ENCODE measurements at regions not wholly inside any gene's neighbourhood (a gene's known extent, or its start where the extent isn't known, plus 50 kb on each side); places are given as distances from the start of the nearest gene placed in this dataset.
"Not testable (repeated sequence)": the region's sequence is repeated elsewhere in the genome, so short reads cannot be mapped to it uniquely, and the experiment has no call there.

DNA sequence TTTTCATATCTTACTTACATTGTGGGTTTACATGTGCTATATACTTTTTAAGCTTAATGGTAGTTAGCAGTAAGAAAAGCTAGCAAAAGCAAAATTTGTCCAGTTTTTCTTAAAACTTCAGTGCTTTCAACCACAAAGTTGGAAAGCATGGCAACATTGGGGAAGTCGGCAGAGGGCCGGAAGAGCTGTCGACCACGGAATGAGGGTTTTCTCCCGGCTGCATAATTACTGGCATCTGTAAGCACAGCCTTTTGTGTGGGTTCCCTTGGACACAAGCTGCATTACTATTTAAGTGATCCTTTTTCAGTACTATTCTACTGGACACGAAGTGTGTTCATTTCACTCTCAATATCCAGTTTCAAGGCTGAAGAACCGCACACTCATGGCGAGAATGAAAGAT, 560.4 kb downstream of the ANKRD50 start:
- no peaks in the 10 kb centered on the region; the same call in 1 of the 2 replicates for H3K9me3 ChIP-seq

DNA sequence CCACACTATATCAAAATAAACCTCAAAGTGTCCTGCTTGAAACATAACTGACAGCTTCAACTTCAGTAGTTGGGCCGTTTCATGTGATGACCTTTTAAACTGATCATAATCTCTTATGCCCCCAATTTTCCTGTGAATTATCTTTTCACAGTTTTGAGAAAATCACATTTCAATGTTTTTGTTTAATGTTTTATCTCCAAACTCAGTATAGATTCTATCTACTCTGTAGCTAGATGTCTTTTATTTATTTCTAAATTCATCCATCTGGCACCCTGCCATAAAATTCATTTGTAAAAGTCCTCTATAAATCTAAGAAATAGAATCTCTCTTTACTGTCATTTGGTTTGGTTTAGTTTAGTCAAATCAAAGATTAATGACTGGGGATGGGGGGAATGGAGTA, 557.3 kb downstream of the ANKRD50 start:
- Histone ChIP-seq H3K9me3 (no peaks in the 10 kb centered on the region; the same call in 1 of the 2 replicates), H3K36me3 (no peaks in the 10 kb centered on the region), H3K4me3 (no peak overlapping the region), H3K27me3 (no peaks in the 10 kb centered on the region)
- DNase-seq = no peak

More for the DNA sequence above, 560.4 kb downstream of the ANKRD50 start:
- no peak for DNase-seq
- no peaks in the 10 kb centered on the region for H3K36me3 ChIP-seq
- H3K4me3 ChIP-seq = no peak overlapping the region
- H3K27me3 ChIP-seq = no peaks in the 10 kb centered on the region

DNA sequence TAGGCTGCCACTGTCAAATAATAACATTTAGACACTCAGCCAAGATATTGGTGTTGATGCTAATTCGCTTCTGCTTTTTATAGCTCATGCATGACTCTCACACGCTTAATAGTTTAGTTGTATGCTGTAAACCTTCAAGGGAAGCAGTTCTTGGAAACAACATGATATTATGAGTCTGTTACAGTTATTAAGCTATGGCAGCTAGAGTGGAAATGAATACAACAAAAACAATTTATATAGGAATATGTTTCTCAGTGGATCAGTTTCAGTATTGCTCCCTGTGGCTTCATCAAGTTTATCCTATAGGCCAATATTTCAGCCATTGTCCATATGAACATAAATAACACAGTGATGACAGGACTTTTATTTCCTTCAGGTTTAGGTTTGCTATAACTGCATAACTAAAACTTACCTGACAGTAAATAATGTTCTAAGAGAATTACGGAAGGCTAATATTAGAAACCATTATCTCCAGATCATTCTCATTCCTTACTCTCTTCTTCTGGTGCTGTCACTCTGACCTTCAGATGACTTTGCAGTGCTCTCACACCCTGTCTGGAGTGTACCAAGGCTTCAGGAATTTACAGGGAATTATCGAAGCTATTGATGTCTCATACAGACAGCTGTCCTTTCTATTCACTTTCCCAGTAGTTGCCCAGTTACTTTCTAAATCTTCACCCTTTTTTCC, 555.0 kb downstream of the ANKRD50 start:
- DNase-seq = no peak
- Histone ChIP-seq H3K27me3 (no peaks in the 10 kb centered on the region), H3K4me3 (no peak overlapping the region), H3K36me3 (no peaks in the 10 kb centered on the region), H3K9me3 (no peaks in the 10 kb centered on the region; the same call in 1 of the 2 replicates)

DNA sequence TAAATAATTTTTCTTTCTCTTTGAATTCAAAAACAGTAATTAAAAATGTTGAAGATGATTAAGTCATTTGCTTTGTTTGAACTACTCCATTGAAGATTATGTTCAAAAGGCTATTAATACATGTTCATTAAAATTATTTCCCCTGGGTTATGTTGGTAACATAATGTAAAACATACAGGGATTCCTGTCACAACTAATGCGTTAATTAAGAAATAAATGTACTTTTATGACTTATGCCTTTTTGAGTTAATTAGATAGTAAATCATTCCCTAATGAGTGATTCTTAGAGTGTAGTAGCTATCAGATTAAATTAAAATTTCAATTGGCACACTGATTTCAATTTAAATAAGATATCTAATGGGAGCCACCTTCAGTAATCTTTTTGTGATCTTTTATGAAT, 549.1 kb downstream of the ANKRD50 start:
- no peak overlapping the region for H3K4me3 ChIP-seq
- H3K27me3 ChIP-seq = no peaks in the 10 kb centered on the region
- no peak for DNase-seq
- peaks cover under 1% of the 10 kb centered on the region; the same call in 1 of the 2 replicates for H3K9me3 ChIP-seq
- no peaks in the 10 kb centered on the region for H3K36me3 ChIP-seq

DNA sequence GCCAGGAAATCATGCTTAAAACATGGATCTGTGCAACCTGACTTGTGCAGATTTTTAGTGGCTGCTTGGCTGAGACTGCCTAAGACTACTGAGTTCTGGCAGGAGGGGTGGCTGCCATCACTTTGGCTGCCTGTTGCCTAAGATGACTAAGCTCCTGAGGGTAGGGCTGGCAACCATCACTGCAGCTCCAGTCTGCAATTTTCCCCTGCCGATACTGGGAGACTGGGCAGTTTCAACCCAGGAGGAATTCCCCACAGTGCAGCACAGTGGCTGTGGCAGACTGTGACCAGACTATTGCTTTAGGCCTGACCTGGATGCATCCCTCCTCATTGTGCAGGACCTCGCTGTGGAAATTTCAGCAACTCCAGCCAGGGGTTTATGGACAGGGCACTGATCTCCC, 544.9 kb downstream of the ANKRD50 start:
- H3K4me3 ChIP-seq = no peak overlapping the region
- no peaks in the 10 kb centered on the region for H3K27me3 ChIP-seq
- peaks cover 15% of the 10 kb centered on the region for H3K9me3 ChIP-seq
- peak; percentile 87 for DNase-seq
- H3K36me3 ChIP-seq = no peaks in the 10 kb centered on the region

DNA sequence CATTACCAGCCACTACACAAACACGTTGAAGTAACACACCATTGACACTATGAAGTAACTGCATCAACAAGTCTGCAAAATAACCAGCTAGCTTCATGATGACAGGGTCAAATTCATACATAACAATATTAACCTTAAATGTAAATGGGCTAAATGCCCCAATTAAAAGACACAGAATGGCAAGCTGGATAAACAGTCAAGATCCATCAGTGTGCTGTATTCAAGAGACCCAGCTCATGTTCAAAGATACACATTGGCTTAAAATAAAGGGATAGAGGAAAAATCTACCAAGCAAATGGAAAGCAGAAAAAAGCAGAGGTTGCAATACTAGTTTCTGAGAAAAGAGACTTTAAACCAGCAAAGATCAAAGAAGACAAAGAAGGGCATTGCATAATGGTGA, 543.0 kb downstream of the ANKRD50 start:
- peaks cover 15% of the 10 kb centered on the region for H3K9me3 ChIP-seq
- DNase-seq, H3K4me3 ChIP-seq, H3K27me3 ChIP-seq, H3K36me3 ChIP-seq: not testable (repeated sequence)

DNA sequence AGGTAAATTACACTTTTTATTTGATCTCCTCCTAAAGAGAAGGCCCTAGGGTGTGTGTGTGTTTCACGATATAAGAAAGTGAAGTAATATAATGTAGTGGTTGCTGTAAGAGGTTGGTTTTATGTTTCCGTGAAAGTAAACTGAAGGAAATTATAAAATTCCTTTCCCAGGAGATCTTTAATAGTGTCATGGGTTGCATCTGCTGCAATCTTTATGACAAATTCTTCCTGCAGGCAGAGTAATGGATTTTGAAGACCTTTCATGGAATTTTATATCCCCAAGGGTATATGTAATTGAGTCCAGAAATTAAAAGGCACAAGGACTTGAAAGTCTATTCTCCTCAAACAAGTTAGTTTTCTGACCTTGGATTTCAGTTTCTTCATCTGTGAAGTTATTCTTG, 538.6 kb downstream of the ANKRD50 start:
- Histone ChIP-seq H3K36me3 (no peaks in the 10 kb centered on the region), H3K27me3 (no peaks in the 10 kb centered on the region), H3K4me3 (no peak overlapping the region), H3K9me3 (peaks cover 11% of the 10 kb centered on the region)
- DNase-seq = no peak

DNA sequence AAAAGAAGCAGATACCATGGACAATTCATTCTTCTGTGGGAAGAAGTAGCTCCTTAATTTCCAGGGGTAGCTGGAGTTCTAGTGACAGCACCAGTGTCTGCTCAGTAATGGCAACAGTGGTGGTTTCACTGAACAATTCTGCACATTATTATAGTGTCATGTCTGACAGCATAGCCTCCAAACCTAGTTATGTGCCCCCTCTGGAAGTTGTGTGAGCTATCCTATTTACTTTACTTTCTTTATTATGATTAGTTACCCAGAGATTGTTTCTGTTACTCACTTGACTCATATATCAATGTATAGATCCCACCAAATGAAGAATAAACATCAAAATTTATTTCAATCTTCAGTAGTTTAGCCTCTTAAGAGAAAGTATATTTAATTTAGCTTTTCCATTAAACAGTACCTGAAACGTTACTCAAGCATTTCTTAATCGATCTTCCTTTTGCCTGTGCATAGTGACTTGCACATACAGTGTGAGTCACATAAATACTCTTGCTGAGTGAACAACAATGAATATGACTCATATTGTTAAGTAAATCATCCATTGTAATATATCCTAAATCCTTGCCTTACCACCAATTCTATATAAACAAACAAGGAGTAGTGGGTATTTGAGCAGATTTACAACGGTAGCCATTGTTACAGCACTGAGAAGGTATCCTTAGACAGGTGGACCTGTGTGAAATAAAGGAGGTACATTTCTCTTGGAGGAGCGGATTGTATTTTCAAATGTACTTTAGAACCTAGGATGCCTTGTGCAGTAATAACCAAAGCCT, 534.7 kb downstream of the ANKRD50 start:
- no peak overlapping the region for H3K4me3 ChIP-seq
- no peak for DNase-seq
- no peaks in the 10 kb centered on the region for H3K9me3 ChIP-seq
- no peaks in the 10 kb centered on the region for H3K27me3 ChIP-seq
- H3K36me3 ChIP-seq = no peaks in the 10 kb centered on the region

DNA sequence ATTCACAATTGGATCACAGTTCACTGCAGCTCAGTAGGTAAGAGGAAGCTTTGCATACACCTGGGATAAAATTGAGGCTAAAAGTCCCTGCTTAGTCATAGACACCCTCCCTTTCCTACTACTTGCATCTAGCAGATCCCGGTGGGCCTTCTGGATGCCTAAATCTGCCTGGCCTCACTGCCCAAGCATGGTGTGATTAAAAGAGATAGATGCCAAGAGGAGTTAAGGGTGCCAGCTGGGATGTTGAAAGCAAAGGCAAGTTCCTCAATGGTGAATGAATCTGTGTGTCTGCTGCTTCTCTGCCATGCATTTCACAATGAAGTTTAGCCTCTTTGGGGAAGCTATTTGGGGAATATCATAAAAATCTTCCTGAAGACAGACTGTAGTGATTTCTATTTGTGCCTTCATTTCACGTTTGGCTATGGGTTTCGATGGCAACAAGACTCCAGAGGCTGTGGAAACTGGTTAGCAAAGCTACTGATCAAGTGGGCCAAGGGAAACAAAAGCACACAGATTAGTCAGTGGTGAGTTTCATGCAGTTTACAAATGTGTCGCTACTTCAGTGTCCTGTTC, 534.0 kb downstream of the ANKRD50 start:
- no peaks in the 10 kb centered on the region for H3K36me3 ChIP-seq
- DNase-seq = peak; percentile 59
- no peaks in the 10 kb centered on the region for H3K27me3 ChIP-seq
- no peak overlapping the region for H3K4me3 ChIP-seq
- no peaks in the 10 kb centered on the region for H3K9me3 ChIP-seq

DNA sequence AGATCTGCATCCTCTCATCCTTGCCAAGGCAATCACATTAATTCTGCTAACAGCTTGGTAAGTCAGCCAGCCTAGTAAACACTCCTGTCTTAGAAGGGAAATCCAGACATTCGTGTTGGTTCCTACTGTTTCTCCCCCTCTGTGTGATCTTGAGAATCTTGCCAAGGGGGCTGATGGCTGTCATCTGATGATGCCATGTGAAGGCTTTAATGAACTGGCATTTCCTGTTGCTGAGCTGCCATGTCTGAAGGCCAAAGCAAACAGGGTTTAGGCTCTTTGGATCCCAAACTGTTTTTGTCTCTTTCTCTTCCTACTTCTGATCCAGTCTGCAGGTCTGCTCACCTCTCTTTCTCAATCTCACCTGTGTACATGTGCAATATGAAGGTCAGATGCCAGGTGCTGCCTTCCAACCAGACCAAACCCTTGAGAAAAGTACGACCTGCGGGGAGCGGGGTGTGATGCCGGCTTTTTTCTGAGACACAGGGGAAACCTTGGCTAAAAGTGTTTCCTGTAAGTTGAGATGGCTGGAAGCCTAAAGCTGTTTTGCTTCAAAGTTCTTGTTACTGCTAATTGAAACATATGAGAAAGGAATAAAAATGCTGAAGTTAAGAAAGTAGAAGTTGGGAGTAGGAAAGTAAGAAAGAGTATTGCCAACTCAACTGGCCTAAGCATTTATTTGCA, 532.9 kb downstream of the ANKRD50 start:
- H3K27me3 ChIP-seq = no peaks in the 10 kb centered on the region
- H3K4me3 ChIP-seq = no peak overlapping the region
- peak; percentile 52 for DNase-seq
- H3K9me3 ChIP-seq = no peaks in the 10 kb centered on the region
- no peaks in the 10 kb centered on the region for H3K36me3 ChIP-seq

DNA sequence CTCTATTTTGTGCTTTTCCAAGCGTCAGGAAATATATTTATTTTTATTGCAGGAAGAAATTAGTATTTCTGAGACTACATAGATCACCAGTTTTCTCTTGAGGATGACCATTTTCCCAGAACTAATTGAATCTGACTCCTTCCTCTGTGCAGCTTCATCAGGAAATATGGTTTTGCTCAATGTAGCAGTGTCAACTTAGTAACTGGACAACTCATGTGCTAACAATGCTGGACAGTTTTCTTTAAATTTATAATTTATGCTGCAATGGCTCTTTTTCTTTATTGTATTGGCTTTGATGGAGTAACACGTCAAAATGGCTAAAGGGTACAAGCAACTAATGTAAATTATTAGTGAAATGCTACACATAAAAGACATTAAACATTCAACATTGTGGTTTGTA, 531.5 kb downstream of the ANKRD50 start:
- H3K9me3 ChIP-seq = no peaks in the 10 kb centered on the region
- DNase-seq = no peak
- H3K4me3 ChIP-seq = no peak overlapping the region
- no peaks in the 10 kb centered on the region for H3K36me3 ChIP-seq
- no peaks in the 10 kb centered on the region for H3K27me3 ChIP-seq

DNA sequence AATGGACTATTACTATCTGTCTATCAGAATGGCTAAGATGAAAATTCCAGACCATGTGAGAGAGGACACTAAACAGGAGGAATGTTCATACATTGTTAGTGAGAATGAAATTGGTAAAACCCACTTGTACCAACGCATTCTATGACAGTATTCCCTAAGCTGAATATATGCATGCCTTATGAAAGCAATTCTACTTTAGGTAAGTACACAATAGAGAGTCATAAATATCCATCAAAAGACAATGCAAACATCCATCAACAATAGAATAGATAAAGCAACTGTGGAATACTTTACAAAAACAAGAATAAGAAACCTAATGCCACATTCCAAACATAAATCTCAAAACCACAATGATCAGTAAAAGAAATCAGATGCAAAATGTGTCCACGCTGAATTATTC, 529.3 kb downstream of the ANKRD50 start:
- no peaks in the 10 kb centered on the region for H3K27me3 ChIP-seq
- H3K4me3 ChIP-seq = no peak overlapping the region
- no peaks in the 10 kb centered on the region for H3K36me3 ChIP-seq
- no peaks in the 10 kb centered on the region for H3K9me3 ChIP-seq
- no peak for DNase-seq

DNA sequence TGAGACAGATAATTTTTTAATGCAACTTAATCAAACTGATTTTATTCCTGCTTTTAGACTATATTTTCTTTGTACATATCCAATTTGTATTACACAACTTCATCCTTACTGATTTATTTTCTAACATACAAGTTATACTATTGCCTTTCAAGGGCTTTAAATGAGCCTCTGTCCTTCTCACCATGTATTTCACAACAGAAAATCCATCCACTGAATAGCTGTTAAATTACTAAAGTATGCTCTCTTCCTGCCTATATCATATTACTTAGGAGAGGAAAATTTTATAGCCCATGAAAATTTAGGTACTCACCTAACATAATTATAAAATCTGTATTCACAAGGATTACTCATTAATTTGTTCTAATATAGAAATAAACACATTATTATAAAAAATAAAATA, 528.6 kb downstream of the ANKRD50 start:
- Histone ChIP-seq H3K27me3 (no peaks in the 10 kb centered on the region), H3K9me3 (no peaks in the 10 kb centered on the region), H3K36me3 (no peaks in the 10 kb centered on the region), H3K4me3 (no peak overlapping the region)
- no peak for DNase-seq

DNA sequence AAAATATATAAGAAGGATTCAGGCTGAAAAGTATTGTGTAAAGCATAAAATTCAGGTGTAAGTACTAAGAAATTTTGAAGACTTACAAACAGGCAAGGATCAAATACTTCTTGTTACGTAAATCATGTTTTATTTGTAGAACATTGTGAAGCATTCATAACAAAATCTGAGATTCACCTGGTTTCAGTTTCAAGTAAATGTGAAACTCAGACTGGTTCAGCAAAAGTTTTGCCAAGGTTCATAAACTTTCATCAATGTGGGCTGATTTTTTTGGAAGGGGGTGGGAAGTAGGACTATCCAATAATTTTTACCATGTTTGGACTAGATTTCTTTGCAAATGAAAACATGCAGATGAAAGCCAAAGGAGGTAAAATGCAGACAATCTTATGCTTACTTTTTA, 527.7 kb downstream of the ANKRD50 start:
- H3K4me3 ChIP-seq = no peak overlapping the region
- DNase-seq = no peak
- no peaks in the 10 kb centered on the region for H3K9me3 ChIP-seq
- no peaks in the 10 kb centered on the region for H3K27me3 ChIP-seq
- no peaks in the 10 kb centered on the region for H3K36me3 ChIP-seq

DNA sequence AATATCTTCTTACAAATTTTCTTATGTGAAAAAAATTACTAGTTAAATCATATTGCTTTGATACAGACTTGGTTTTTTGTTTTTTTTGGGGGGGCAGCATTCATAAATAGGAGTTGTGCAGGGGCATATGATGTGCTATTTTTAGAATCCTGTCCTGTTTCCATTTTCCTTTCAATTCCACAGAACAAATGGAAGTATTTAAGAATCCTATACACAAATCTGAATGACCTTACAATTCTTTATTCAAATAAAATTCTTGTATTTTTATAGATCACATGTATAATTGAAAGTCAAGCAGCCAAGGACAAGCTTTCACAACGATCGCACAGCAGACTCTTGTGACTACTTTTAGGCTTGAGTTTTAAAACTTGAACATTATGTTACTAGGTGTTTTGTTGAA, 523.9 kb downstream of the ANKRD50 start:
- Histone ChIP-seq H3K36me3 (no peaks in the 10 kb centered on the region), H3K4me3 (no peak overlapping the region), H3K9me3 (peaks cover 11% of the 10 kb centered on the region; the same call in 1 of the 2 replicates), H3K27me3 (no peaks in the 10 kb centered on the region)
- no peak for DNase-seq

DNA sequence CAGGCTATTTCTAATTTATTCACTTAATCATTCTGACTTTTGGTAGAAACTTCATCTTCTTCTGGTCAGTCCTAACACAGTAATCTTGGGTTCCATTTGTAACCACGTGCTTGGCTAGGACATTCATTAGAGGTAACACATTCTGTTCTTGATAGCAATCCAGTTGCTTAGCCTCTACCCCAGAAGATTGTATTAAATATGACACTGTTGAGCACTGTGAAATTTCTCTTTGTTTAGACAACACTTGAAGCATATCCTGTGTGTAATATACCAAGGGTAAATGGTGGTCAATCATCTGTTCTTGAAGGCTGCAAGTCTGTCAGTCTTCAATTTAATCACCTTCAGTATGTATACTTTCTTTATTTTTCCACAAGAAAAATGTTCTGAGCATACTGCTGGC, 523.0 kb downstream of the ANKRD50 start:
- Histone ChIP-seq H3K4me3 (no peak overlapping the region), H3K9me3 (peaks cover 12% of the 10 kb centered on the region), H3K27me3 (no peaks in the 10 kb centered on the region), H3K36me3 (no peaks in the 10 kb centered on the region)
- DNase-seq = no peak

DNA sequence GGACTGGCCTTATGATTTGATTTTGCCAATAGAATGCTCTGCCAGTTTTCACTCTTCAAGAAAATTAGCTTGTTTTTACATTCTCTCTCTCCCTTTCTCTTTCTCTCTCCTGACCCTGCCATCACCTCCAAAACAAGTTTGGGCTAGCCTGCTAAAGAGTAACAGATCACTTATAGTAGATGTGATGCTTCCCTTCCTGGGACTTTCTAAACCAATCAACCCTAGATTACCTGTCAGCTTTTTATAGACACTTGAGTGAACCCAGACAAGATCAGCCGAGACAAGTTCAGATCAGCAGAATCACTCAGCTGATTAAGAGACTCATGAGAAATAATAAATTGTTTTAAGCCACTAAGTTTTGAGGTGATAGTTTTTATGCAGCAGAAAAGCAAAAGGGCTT, 521.2 kb downstream of the ANKRD50 start:
- no peaks in the 10 kb centered on the region for H3K36me3 ChIP-seq

More for the DNA sequence above, 521.2 kb downstream of the ANKRD50 start:
- no peak for DNase-seq
- Histone ChIP-seq H3K4me3 (no peak overlapping the region), H3K9me3 (peaks cover 16% of the 10 kb centered on the region), H3K27me3 (no peaks in the 10 kb centered on the region)

Measured in MG63 (cell line).